BLaER1 (cell line): ENCODE measurements at regions not wholly inside any gene's neighbourhood (a gene's known extent, or its start where the extent isn't known, plus 50 kb on each side); places are given as distances from the start of the nearest gene placed in this dataset.

ENCODE experiments used
- H3K27ac ChIP-seq: shearing (Covaris generic); formaldehyde crosslinking; 2 replicates; pipeline ENCODE4 v1.8.1; 2022
- H3K27me3 ChIP-seq: shearing (Covaris generic); formaldehyde crosslinking; 2 replicates; pipeline ENCODE4 v1.8.1; 2022
- H3K36me3 ChIP-seq: shearing (Covaris generic); formaldehyde crosslinking; 2 replicates; pipeline ENCODE4 v1.8.1; 2022
- H3K4me1 ChIP-seq: shearing (Covaris generic); formaldehyde crosslinking; 2 replicates; pipeline ENCODE4 v1.8.1; 2022
- H3K4me2 ChIP-seq: shearing (Covaris generic); formaldehyde crosslinking; 2 replicates; pipeline ENCODE4 v1.8.1; 2022
- H3K4me3 ChIP-seq: shearing (Covaris generic); formaldehyde crosslinking; 2 replicates; pipeline ENCODE4 v1.8.1; 2022
- H3K9ac ChIP-seq: shearing (Covaris generic); formaldehyde crosslinking; 2 replicates; pipeline ENCODE4 v1.8.1; 2022
- H3K9me3 ChIP-seq: shearing (Covaris generic); formaldehyde crosslinking; 2 replicates; pipeline ENCODE4 v1.8.1; 2022
- H4K20me1 ChIP-seq: shearing (Covaris generic); formaldehyde crosslinking; 2 replicates; pipeline ENCODE4 v1.8.1; 2022
- Cebpa-rat ChIP-seq: shearing (Covaris generic); IDR thresholded peaks from 2 replicates; pipeline ENCODE4 v1.8.1; 2022

- no peak for TF ChIP-seq Cebpa-rat
- Histone ChIP-seq H3K9ac (no peak overlapping the region), H4K20me1 (no peaks in the 10 kb centered on the region), H3K27me3 (no peaks in the 10 kb centered on the region), H3K4me1 (0 out of 2 replicates have a peak, but pooled peaks cover 5% of the 10 kb centered on the region), H3K9me3 (no peaks in the 10 kb centered on the region), H3K4me3 (no peak overlapping the region), H3K27ac (no peak overlapping the region), H3K4me2 (peak overlapping the region; percentile 4; the same call in 1 of the 2 replicates), H3K36me3 (no peaks in the 10 kb centered on the region)
Observed at GRCh38 chr6:119871520-119871919, 522.0 kb upstream of the MAN1A1 start.

GRCh38 chr6:119865466-119866350 lies 516.1 kb upstream of the MAN1A1 start:
- Histone ChIP-seq H3K4me3 (no peak overlapping the region), H3K27ac (no peak overlapping the region), H3K36me3 (no peaks in the 10 kb centered on the region), H4K20me1 (no peaks in the 10 kb centered on the region), H3K9ac (no peak overlapping the region), H3K4me1 (no peaks in the 10 kb centered on the region), H3K4me2 (no peak overlapping the region), H3K27me3 (no peaks in the 10 kb centered on the region), H3K9me3 (peaks cover 5% of the 10 kb centered on the region)
- no peak for TF ChIP-seq Cebpa-rat

- H3K27ac ChIP-seq = no peak overlapping the region
- no peak overlapping the region for H3K4me2 ChIP-seq
- no peak overlapping the region for H3K9ac ChIP-seq
- no peaks in the 10 kb centered on the region for H4K20me1 ChIP-seq
- no peaks in the 10 kb centered on the region for H3K36me3 ChIP-seq
- no peaks in the 10 kb centered on the region for H3K27me3 ChIP-seq
- no peak overlapping the region for H3K4me3 ChIP-seq
- H3K9me3 ChIP-seq = peaks cover 5% of the 10 kb centered on the region
- no peak for TF ChIP-seq Cebpa-rat
- no peaks in the 10 kb centered on the region for H3K4me1 ChIP-seq
Observed at GRCh38 chr6:119862719-119863118, 513.2 kb upstream of the MAN1A1 start.

GRCh38 chr6:119858901-119859300 lies 509.3 kb upstream of the MAN1A1 start:
- Histone ChIP-seq H3K4me3 (no peak overlapping the region), H4K20me1 (no peaks in the 10 kb centered on the region), H3K4me2 (no peak overlapping the region), H3K27me3 (no peaks in the 10 kb centered on the region), H3K9me3 (no peaks in the 10 kb centered on the region), H3K4me1 (no peaks in the 10 kb centered on the region), H3K27ac (no peak overlapping the region), H3K9ac (no peak overlapping the region), H3K36me3 (no peaks in the 10 kb centered on the region)
- no peak for TF ChIP-seq Cebpa-rat

GRCh38 chr6:119856136-119856535 lies 506.6 kb upstream of the MAN1A1 start:
- no peak overlapping the region for H3K4me2 ChIP-seq
- TF ChIP-seq Cebpa-rat = no peak
- H3K27ac ChIP-seq = no peak overlapping the region
- no peaks in the 10 kb centered on the region for H3K9me3 ChIP-seq
- no peaks in the 10 kb centered on the region for H3K36me3 ChIP-seq
- H3K9ac ChIP-seq = no peak overlapping the region
- H3K4me3 ChIP-seq = no peak overlapping the region
- no peaks in the 10 kb centered on the region for H3K27me3 ChIP-seq
- no peaks in the 10 kb centered on the region for H4K20me1 ChIP-seq
- no peaks in the 10 kb centered on the region for H3K4me1 ChIP-seq

GRCh38 chr6:119848696-119849095 lies 499.1 kb upstream of the MAN1A1 start:
- no peaks in the 10 kb centered on the region for H3K36me3 ChIP-seq
- H3K4me2 ChIP-seq = no peak overlapping the region
- no peak overlapping the region for H3K27ac ChIP-seq
- H4K20me1 ChIP-seq = no peaks in the 10 kb centered on the region
- H3K27me3 ChIP-seq = no peaks in the 10 kb centered on the region
- no peak for TF ChIP-seq Cebpa-rat
- H3K9ac ChIP-seq = no peak overlapping the region
- no peaks in the 10 kb centered on the region for H3K4me1 ChIP-seq
- H3K9me3 ChIP-seq = no peaks in the 10 kb centered on the region
- no peak overlapping the region for H3K4me3 ChIP-seq

GRCh38 chr6:119845161-119845560 lies 495.6 kb upstream of the MAN1A1 start:
- TF ChIP-seq Cebpa-rat = no peak
- Histone ChIP-seq H3K4me1 (no peaks in the 10 kb centered on the region), H3K9me3 (peaks cover 7% of the 10 kb centered on the region; the same call in 1 of the 2 replicates), H3K27me3 (no peaks in the 10 kb centered on the region), H4K20me1 (no peaks in the 10 kb centered on the region), H3K9ac (no peak overlapping the region), H3K27ac (no peak overlapping the region), H3K36me3 (no peaks in the 10 kb centered on the region), H3K4me3 (no peak overlapping the region), H3K4me2 (no peak overlapping the region)

- TF ChIP-seq Cebpa-rat = no peak
- Histone ChIP-seq H4K20me1 (no peaks in the 10 kb centered on the region), H3K36me3 (no peaks in the 10 kb centered on the region), H3K27me3 (no peaks in the 10 kb centered on the region), H3K9me3 (peaks cover 7% of the 10 kb centered on the region; the same call in 1 of the 2 replicates), H3K27ac (no peak overlapping the region), H3K4me2 (no peak overlapping the region), H3K4me3 (no peak overlapping the region), H3K4me1 (no peaks in the 10 kb centered on the region), H3K9ac (no peak overlapping the region)
Observed at GRCh38 chr6:119844387-119844786, 494.8 kb upstream of the MAN1A1 start.

GRCh38 chr6:119842191-119842590 lies 492.6 kb upstream of the MAN1A1 start:
- Histone ChIP-seq H4K20me1 (no peaks in the 10 kb centered on the region), H3K9me3 (peaks cover 7% of the 10 kb centered on the region; the same call in 1 of the 2 replicates), H3K27ac (no peak overlapping the region), H3K4me1 (no peaks in the 10 kb centered on the region), H3K4me3 (no peak overlapping the region), H3K36me3 (no peaks in the 10 kb centered on the region), H3K27me3 (no peaks in the 10 kb centered on the region), H3K9ac (no peak overlapping the region), H3K4me2 (no peak overlapping the region)
- no peak for TF ChIP-seq Cebpa-rat

- no peak for TF ChIP-seq Cebpa-rat
- Histone ChIP-seq H3K36me3 (no peaks in the 10 kb centered on the region), H3K4me1 (no peaks in the 10 kb centered on the region)
Observed at GRCh38 chr6:119838043-119838442, 488.5 kb upstream of the MAN1A1 start.

More at GRCh38 chr6:119838043-119838442, 488.5 kb upstream of the MAN1A1 start:
- Histone ChIP-seq H3K27me3 (no peaks in the 10 kb centered on the region), H3K9ac (no peak overlapping the region), H4K20me1 (no peaks in the 10 kb centered on the region), H3K4me2 (no peak overlapping the region), H3K9me3 (peaks cover 7% of the 10 kb centered on the region; the same call in 1 of the 2 replicates), H3K4me3 (no peak overlapping the region), H3K27ac (no peak overlapping the region)
